Esophagus (tissue), 2 donors: ENCODE measurements at regions not wholly inside any gene's neighbourhood (a gene's known extent, or its start where the extent isn't known, plus 50 kb on each side); places are given as distances from the start of the nearest gene placed in this dataset.

Source experiments
- H3K27ac ChIP-seq, 2 donors: one replicate each; pipeline ENCODE4 v1.5.1; 2013; ENCODE audit warnings: low read depth in 2 of 2, mild to moderate bottlenecking in 2 of 2, inconsistent platforms in 1 of 2, low read length in 1 of 2, moderate library complexity in 1 of 2
- H3K27me3 ChIP-seq, 2 donors: one replicate each; pipeline ENCODE4 v1.6.1; 2013; ENCODE audit warnings: low read length in 2 of 2, control low read depth in 1 of 2, mild to moderate bottlenecking in 1 of 2; ENCODE audit not compliant: insufficient read depth in 2 of 2, control insufficient read depth in 1 of 2
- H3K36me3 ChIP-seq, 2 donors: one replicate each; pipeline ENCODE4 v1.6.1; 2013; ENCODE audit warnings: low read length in 1 of 2; ENCODE audit not compliant: control insufficient read depth in 2 of 2, insufficient read depth in 2 of 2
- H3K4me1 ChIP-seq, 2 donors: one replicate each; pipeline ENCODE4 v1.6.1; 2013; ENCODE audit warnings: low read length in 1 of 2; ENCODE audit not compliant: control insufficient read depth in 2 of 2, insufficient read depth in 2 of 2
- H3K4me3 ChIP-seq, 2 donors: one replicate each; pipeline ENCODE4 v1.5.1; 2013; ENCODE audit warnings: low read length in 2 of 2, mild to moderate bottlenecking in 2 of 2, low read depth in 1 of 2, moderate library complexity in 1 of 2
- H3K9me3 ChIP-seq, 2 donors: one replicate each; pipeline ENCODE4 v1.6.1; 2013; ENCODE audit warnings: mild to moderate bottlenecking in 2 of 2, low read depth in 1 of 2, low read length in 1 of 2, moderate library complexity in 1 of 2; ENCODE audit not compliant: control insufficient read depth in 2 of 2, insufficient read depth in 1 of 2
- WGBS, 2 donors: extraction: QIAGEN DNeasy Blood & Tissue Kit; methylation state at CpG; one replicate each; pipeline ENCODE4 v1.1.7; 2013; 5-methylcytosine and 5-hydroxymethylcytosine counted together
- donor health status: healthy with polysubstance abuse.
- donor health status: Bipolar disorder and iron deficiency.

GRCh38 chr5:152804179-152804578 lies 399.1 kb upstream of the NMUR2 start:
- H3K27ac ChIP-seq: no peak overlapping the region
- no peaks in the 10 kb centered on the region for H3K9me3 ChIP-seq
- H3K36me3 ChIP-seq: no peaks in the 10 kb centered on the region
- no peak overlapping the region for H3K4me3 ChIP-seq
- WGBS, 2 donors: 68 to 70% methylated on average over 3 of the region's 3 CpGs
- no peaks in the 10 kb centered on the region for H3K27me3 ChIP-seq
- H3K4me1 ChIP-seq: no peaks in the 10 kb centered on the region

GRCh38 chr5:152811988-152812387 lies 406.9 kb upstream of the NMUR2 start:
- Histone ChIP-seq H3K36me3 (no peaks in the 10 kb centered on the region), H3K9me3 (peaks cover 0 to 3% of the 10 kb centered on the region in 2 donors)

GRCh38 chr5:152813526-152813925 lies 408.4 kb upstream of the NMUR2 start:
- Histone ChIP-seq H3K36me3 (no peaks in the 10 kb centered on the region), H3K9me3 (peaks cover 0 to 3% of the 10 kb centered on the region in 2 donors), H3K4me1 (no peaks in the 10 kb centered on the region), H3K4me3 (no peak overlapping the region), H3K27ac (no peak overlapping the region), H3K27me3 (no peaks in the 10 kb centered on the region)
- WGBS, 2 donors: 51 to 58% methylated on average over 6 of the region's 6 CpGs

More at GRCh38 chr5:152811988-152812387, 406.9 kb upstream of the NMUR2 start:
- WGBS, 2 donors: 67 to 70% methylated on average over 5 of the region's 5 CpGs
- Histone ChIP-seq H3K4me1 (no peaks in the 10 kb centered on the region), H3K4me3 (no peak overlapping the region), H3K27ac (no peak overlapping the region), H3K27me3 (no peaks in the 10 kb centered on the region)

GRCh38 chr5:152819891-152820290 lies 414.8 kb upstream of the NMUR2 start:
- Histone ChIP-seq H3K27me3 (no peaks in the 10 kb centered on the region), H3K9me3 (no peaks in the 10 kb centered on the region), H3K4me3 (no peak overlapping the region), H3K4me1 (no peaks in the 10 kb centered on the region), H3K36me3 (no peaks in the 10 kb centered on the region), H3K27ac (no peak overlapping the region)

- no peaks in the 10 kb centered on the region for H3K9me3 ChIP-seq
- no peak overlapping the region for H3K27ac ChIP-seq
- 64 to 86% methylated on average over 3 of the region's 3 CpGs for WGBS, 2 donors
- no peak overlapping the region for H3K4me3 ChIP-seq
- H3K4me1 ChIP-seq: no peaks in the 10 kb centered on the region
- no peaks in the 10 kb centered on the region for H3K36me3 ChIP-seq
- H3K27me3 ChIP-seq: no peaks in the 10 kb centered on the region
These were observed 419.2 kb upstream of the NMUR2 start for GRCh38 chr5:152824316-152824715.

- no peaks in the 10 kb centered on the region for H3K36me3 ChIP-seq
These were observed 433.2 kb upstream of the NMUR2 start for GRCh38 chr5:152838241-152838786.

GRCh38 chr5:152844713-152845112 lies 439.6 kb upstream of the NMUR2 start:
- 29 to 44% methylated on average over 1 of the region's 1 CpG for WGBS, 2 donors
- H3K36me3 ChIP-seq: no peaks in the 10 kb centered on the region
- H3K4me1 ChIP-seq: no peaks in the 10 kb centered on the region
- H3K9me3 ChIP-seq: no peaks in the 10 kb centered on the region
- H3K4me3 ChIP-seq: no peak overlapping the region
- no peak overlapping the region for H3K27ac ChIP-seq
- no peaks in the 10 kb centered on the region for H3K27me3 ChIP-seq

More at GRCh38 chr5:152838241-152838786, 433.2 kb upstream of the NMUR2 start:
- no peaks in the 10 kb centered on the region for H3K9me3 ChIP-seq
- no peaks in the 10 kb centered on the region for H3K27me3 ChIP-seq
- H3K27ac ChIP-seq: no peak overlapping the region
- no peak overlapping the region for H3K4me3 ChIP-seq
- H3K4me1 ChIP-seq: peaks cover 0 to 4% of the 10 kb centered on the region in 2 donors
- WGBS, 2 donors: 71 to 72% methylated on average over 7 of the region's 7 CpGs

GRCh38 chr5:152853361-152853760 lies 448.3 kb upstream of the NMUR2 start:
- H3K27me3 ChIP-seq: no peaks in the 10 kb centered on the region
- no peaks in the 10 kb centered on the region for H3K9me3 ChIP-seq
- H3K36me3 ChIP-seq: no peaks in the 10 kb centered on the region
- H3K4me3 ChIP-seq: no peak overlapping the region
- no peaks in the 10 kb centered on the region for H3K4me1 ChIP-seq
- no peak overlapping the region for H3K27ac ChIP-seq
- 72 to 79% methylated on average over 2 of the region's 2 CpGs for WGBS, 2 donors

- Histone ChIP-seq H3K9me3 (no peaks in the 10 kb centered on the region), H3K27ac (no peak overlapping the region), H3K36me3 (no peaks in the 10 kb centered on the region), H3K4me1 (no peaks in the 10 kb centered on the region), H3K27me3 (no peaks in the 10 kb centered on the region), H3K4me3 (no peak overlapping the region)
- WGBS, 2 donors: 62 to 64% methylated on average over 4 of the region's 4 CpGs
These were observed 450.4 kb upstream of the NMUR2 start for GRCh38 chr5:152855441-152855840.

- Histone ChIP-seq H3K27me3 (no peaks in the 10 kb centered on the region), H3K36me3 (no peaks in the 10 kb centered on the region), H3K9me3 (no peaks in the 10 kb centered on the region), H3K4me3 (no peak overlapping the region), H3K27ac (no peak overlapping the region), H3K4me1 (no peaks in the 10 kb centered on the region)
- WGBS, 2 donors: 79% methylated on average over 3 of the region's 3 CpGs
These were observed 456.2 kb upstream of the NMUR2 start for GRCh38 chr5:152861231-152861630.
